Activated T-cell treated with anti-CD3 and anti-CD28 coated beads, Interleukin-2, amount 50 U/mL, for 4 hours (primary cell): ENCODE measurements at regions not wholly inside any gene's neighbourhood (a gene's known extent, or its start where the extent isn't known, plus 50 kb on each side); places are given as distances from the start of the nearest gene placed in this dataset.

Experiments used
- ATAC-seq, 2 donors: fragments of 200-7000 bp; cut with Tn5 transposase; one replicate each; pipeline ENCODE4 v1.10.0; 2021
- DNase-seq: peaks from one replicate; pipeline ENCODE4 v3.0.0-alpha.2; 2020
- H3K27me3 Mint-ChIP-seq: one replicate; pipeline ENCODE4 v1.8.0; 2021; ENCODE audit warnings: low read depth, mixed read lengths
- H3K36me3 Mint-ChIP-seq: one replicate; pipeline ENCODE4 v1.8.0; 2022; ENCODE audit warnings: mixed read lengths; ENCODE audit not compliant: insufficient read depth
- H3K4me1 Mint-ChIP-seq: one replicate; pipeline ENCODE4 v1.8.0; 2021; ENCODE audit warnings: low read depth, mixed read lengths
- H3K4me3 Mint-ChIP-seq: one replicate; pipeline ENCODE4 v1.8.0; 2021; ENCODE audit warnings: mild to moderate bottlenecking, moderate library complexity, mixed read lengths
- H3K9me3 Mint-ChIP-seq: one replicate; pipeline ENCODE4 v1.8.0; 2021; ENCODE audit warnings: mixed read lengths

DNA sequence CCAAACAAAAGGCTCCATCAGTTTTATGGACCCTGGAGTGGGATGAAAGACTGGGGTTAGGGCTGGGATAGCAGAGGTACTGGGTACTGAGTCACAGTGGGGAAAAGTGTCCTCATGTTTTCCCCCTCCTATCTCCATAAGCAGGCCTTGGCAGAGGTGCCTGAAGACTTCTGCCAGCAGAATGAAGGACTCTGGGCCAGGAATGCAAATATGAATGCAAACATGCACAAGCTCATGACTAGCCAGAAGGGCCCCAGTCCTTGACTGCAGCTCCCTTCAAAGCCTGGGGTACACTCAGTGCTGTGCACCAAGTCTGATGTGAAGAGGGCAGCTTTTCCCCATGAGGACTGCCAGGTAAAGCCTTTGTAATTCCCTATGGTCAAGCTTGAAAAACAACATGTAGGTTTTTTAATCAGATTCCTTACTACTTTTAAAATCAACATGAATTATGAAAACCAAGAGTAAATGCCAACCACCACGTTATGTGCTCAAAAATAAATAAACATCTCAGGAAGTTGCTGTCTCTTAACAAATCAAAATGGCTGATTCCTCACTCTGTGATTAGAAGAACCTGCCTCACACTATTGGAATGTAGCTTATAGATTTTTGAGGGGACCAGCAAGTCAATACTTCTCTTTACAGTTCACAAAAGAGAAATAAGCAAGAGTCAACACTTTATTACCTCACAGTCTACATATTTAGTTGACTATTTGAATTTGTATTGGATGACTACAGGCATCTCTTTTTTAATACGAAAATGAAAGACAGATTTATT lies 1512.0 kb downstream of the ARAP2 start:
- Mint-ChIP-seq H3K36me3 (no peaks in the 10 kb centered on the region), H3K27me3 (no peaks in the 10 kb centered on the region), H3K4me3 (no peak overlapping the region), H3K4me1 (no peaks in the 10 kb centered on the region), H3K9me3 (peaks cover 12% of the 10 kb centered on the region)
- DNase-seq (no peak), ATAC-seq (no peak)

DNA sequence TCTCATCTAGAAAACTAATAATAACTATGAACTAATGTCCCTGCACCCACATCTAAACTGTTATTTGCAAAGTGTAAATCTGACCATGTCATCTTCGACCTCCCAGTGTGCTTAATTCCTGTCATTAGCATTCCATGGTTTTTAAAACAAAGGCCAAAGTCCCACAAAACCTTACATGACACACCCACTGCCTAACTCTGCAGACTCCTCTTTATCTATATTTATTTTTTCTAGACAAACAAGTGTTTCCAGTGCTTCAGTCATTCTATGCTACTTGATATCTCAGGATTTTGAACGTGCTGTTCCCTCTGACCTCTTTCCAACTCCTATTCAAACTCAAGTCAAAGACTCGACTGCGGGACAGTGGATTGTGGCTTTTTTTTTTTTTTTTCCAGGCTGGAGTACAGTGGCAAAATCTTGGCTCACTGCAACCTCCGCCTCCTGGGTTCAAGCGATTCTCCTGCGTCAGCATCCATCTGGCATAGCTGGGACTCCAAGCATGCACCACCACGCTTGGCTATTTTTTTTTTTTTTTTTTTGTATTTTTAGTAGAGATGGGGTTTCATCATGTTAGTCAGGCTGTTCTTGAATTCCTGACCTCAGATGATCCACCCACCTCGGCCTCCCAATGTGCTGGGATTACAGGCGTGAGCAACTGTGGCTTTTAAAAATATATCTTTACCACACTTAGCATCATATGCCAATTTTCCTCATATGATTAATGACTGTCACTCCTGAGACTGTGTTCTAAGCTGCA lies 1511.0 kb downstream of the ARAP2 start:
- no peak for ATAC-seq

DNA sequence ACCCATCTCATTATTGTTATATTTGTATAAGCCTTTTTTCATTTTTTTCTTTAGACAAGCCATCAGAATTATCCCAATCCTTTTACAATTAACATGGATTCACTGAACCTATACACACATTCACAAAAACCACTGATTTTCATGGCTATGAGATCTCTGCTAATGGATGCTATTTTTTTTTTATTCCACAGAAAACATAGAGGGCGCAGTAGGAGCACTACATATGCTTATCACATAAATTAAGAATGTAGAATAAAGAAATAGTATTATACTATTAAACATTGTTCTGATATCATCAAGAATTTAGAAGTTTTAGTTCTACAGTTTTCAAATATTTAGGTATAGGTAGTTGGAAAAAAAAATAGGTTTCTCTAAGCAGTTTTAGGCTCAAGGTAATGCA lies 1477.4 kb downstream of the ARAP2 start:
- H3K4me1 Mint-ChIP-seq: no peaks in the 10 kb centered on the region
- H3K36me3 Mint-ChIP-seq: no peaks in the 10 kb centered on the region
- no peak overlapping the region for H3K4me3 Mint-ChIP-seq
- peaks cover 6% of the 10 kb centered on the region for H3K9me3 Mint-ChIP-seq
- DNase-seq (no peak), ATAC-seq (no peak)
- no peaks in the 10 kb centered on the region for H3K27me3 Mint-ChIP-seq

More for the DNA sequence above, 1511.0 kb downstream of the ARAP2 start:
- no peak overlapping the region for H3K4me3 Mint-ChIP-seq
- H3K27me3 Mint-ChIP-seq: no peaks in the 10 kb centered on the region
- H3K9me3 Mint-ChIP-seq: peaks cover 9% of the 10 kb centered on the region
- H3K4me1 Mint-ChIP-seq: no peaks in the 10 kb centered on the region
- DNase-seq: no peak
- H3K36me3 Mint-ChIP-seq: no peaks in the 10 kb centered on the region

DNA sequence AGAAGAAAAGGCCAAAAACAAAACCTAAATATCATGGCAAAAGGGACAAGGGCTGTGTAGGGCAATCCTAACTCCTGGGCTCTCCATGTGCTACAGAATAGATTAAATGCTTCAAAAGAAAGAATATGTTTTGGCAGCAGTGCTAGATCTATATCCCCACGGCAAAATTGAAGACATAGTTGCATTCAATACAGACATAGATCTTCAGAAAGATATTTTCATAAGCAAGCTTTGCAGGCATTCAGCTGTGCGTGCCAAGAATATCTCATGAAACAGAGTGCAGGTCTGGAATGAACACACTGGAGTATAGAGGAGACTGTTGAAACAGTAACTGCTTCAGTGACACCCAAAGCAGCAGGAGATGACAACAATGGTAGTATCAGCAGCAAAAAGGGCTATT lies 1476.9 kb downstream of the ARAP2 start:
- Mint-ChIP-seq H3K9me3 (peaks cover 6% of the 10 kb centered on the region), H3K4me1 (no peaks in the 10 kb centered on the region), H3K27me3 (no peaks in the 10 kb centered on the region), H3K36me3 (no peaks in the 10 kb centered on the region), H3K4me3 (no peak overlapping the region)
- no peak for ATAC-seq
- no peak for DNase-seq

DNA sequence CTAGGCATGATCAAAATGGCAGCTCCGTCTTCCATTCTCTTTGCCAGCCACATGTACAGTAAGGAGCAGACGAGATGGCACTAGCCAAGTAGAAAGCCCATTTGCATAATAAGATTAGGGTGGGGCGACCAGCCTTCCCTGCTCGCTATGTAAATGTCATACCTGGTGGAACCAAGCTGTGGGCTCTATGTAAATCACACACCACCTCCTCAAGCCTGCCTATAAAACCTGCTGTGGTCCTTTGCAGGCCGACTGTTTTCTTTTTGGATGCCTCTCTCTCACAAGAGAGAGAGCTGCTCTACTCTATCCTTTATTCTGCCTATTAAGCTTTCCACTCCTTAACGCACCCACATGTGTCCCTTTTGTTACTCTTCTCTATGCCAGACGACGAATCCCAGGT lies 1472.7 kb downstream of the ARAP2 start:
- Mint-ChIP-seq H3K4me3 (no peak overlapping the region), H3K9me3 (peaks cover 10% of the 10 kb centered on the region), H3K4me1 (no peaks in the 10 kb centered on the region), H3K36me3 (no peaks in the 10 kb centered on the region), H3K27me3 (no peaks in the 10 kb centered on the region)
- ATAC-seq: no peak
- DNase-seq: no peak

DNA sequence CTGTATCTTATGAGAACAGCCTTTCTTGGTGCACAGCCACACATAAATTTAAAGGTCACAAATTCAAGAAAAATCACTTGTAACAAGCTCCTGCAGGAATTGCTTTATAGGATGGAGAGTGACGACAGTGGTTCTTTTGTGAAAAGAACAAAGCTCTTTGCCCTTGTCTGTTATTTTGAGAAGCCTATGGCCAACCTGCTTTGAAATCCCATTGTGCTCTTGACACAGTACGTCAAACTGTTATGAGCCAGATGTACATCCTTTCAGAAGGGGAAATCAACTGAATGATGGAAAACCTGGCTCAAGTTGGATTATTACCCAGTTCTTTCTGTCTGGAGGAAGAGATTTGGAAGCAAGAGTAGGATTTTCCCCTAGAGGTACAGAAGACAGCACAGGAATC lies 1454.2 kb downstream of the ARAP2 start:
- no peaks in the 10 kb centered on the region for H3K36me3 Mint-ChIP-seq
- ATAC-seq (no peak), DNase-seq (no peak)
- H3K4me1 Mint-ChIP-seq: no peaks in the 10 kb centered on the region
- H3K27me3 Mint-ChIP-seq: no peaks in the 10 kb centered on the region
- H3K9me3 Mint-ChIP-seq: no peaks in the 10 kb centered on the region
- no peak overlapping the region for H3K4me3 Mint-ChIP-seq

DNA sequence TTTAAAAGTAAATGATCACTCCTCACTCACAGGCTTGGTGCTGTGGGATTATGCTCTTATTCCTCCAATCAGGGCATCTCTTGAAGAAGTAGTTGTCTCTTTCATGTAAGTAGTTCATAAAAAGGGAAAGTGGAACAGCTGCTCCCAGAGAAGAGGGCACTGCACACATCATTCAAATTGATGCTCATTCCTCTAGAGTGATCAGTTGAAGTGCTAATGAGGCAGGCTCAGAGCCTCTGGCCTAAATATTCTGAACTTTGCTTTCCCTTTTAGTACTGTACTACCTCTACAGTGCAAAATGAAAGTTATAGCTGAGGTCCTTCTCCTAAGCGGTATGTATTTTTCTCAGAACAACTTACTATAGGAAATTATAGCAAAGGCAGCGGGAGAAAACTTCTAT lies 1453.1 kb downstream of the ARAP2 start:
- H3K36me3 Mint-ChIP-seq: no peaks in the 10 kb centered on the region
- H3K27me3 Mint-ChIP-seq: no peaks in the 10 kb centered on the region
- no peaks in the 10 kb centered on the region for H3K9me3 Mint-ChIP-seq
- no peaks in the 10 kb centered on the region for H3K4me1 Mint-ChIP-seq
- no peak overlapping the region for H3K4me3 Mint-ChIP-seq
- ATAC-seq (no peak), DNase-seq (no peak)

DNA sequence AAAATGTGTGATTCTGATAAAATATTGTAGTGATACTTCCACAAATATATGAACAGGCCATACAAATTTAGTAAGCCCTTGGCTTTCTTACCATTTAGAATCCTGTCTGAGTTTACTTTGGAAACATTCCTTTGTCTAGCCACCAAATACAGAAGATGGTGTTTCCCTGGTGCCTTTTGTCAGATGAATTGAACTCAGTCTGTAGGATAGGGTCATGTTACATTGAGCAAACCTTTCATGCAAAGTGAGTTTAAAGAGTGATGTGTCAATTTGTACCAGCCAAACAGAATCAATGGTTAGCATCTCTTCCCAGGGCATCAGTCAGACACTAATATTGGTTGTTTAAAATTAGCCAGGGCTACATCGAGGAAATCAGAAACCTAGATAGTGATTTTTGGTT lies 1443.4 kb downstream of the ARAP2 start:
- ATAC-seq (no peak), DNase-seq (no peak)
- H3K9me3 Mint-ChIP-seq: no peaks in the 10 kb centered on the region
- H3K27me3 Mint-ChIP-seq: no peaks in the 10 kb centered on the region
- no peak overlapping the region for H3K4me3 Mint-ChIP-seq
- H3K4me1 Mint-ChIP-seq: no peaks in the 10 kb centered on the region
- no peaks in the 10 kb centered on the region for H3K36me3 Mint-ChIP-seq

DNA sequence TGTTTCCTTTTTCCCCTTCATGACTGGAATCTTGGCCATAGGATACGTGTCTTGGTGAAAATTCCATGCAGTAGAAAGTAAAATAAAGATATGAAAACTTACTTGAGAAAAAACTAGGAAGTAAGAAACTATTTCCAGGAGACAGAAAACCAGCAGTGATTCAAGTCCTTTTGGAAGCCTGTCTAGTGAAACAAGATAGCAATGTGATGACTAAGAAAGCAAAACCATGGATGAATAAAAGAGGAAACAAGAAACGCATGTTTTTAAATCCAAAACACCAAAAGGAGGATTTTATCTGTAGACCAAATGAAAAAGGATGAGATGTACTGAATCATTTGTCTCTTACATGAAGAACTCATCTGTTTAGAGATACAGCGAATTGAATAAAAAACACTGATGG lies 1430.0 kb downstream of the ARAP2 start:
- H3K27me3 Mint-ChIP-seq: no peaks in the 10 kb centered on the region
- ATAC-seq: no peak
- no peaks in the 10 kb centered on the region for H3K36me3 Mint-ChIP-seq
- no peak for DNase-seq
- H3K9me3 Mint-ChIP-seq: no peaks in the 10 kb centered on the region
- H3K4me3 Mint-ChIP-seq: no peak overlapping the region
- H3K4me1 Mint-ChIP-seq: no peaks in the 10 kb centered on the region

DNA sequence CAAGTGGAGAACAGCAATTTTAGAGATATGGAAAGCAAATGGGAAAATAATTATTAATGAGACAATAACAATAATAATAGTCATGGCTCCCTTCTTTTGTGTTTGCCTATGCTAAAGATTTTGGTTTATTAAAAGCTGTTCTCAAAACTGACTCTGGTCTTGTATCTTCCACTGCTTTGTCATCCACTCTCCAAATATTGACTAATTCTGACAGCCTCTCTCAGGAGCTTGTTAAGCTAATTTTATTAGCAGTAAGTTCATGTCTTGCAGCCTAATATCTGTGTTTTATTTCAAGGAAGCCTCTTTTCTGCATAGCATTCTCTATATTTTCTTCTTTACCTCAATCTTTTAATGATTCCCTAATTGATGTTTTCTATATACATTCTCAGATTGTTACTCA lies 1419.8 kb downstream of the ARAP2 start:
- H3K9me3 Mint-ChIP-seq: no peaks in the 10 kb centered on the region
- DNase-seq (no peak), ATAC-seq (no peak)
- no peaks in the 10 kb centered on the region for H3K27me3 Mint-ChIP-seq
- no peaks in the 10 kb centered on the region for H3K4me1 Mint-ChIP-seq
- no peaks in the 10 kb centered on the region for H3K36me3 Mint-ChIP-seq
- H3K4me3 Mint-ChIP-seq: no peak overlapping the region

DNA sequence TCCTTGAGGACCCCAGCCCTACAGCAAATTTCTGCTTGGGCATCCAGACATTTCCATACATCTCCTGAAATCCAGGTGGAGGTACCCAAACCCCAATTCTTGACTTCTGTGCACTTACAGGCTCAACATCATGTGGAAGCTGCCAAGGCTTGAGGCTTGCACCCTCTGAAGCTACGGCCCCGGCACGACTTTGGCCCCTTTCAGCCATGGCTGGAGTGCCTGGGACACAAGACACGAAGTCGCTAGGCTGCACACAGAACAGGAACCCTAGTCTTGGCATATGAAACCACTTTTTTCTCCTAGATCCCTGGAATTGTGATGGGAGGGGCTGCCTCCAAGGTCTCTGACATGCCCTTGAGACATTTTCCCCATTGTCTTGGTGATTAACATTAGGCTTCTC lies 1417.7 kb downstream of the ARAP2 start:
- ATAC-seq (no peak), DNase-seq (no peak)
- no peaks in the 10 kb centered on the region for H3K9me3 Mint-ChIP-seq
- H3K4me1 Mint-ChIP-seq: no peaks in the 10 kb centered on the region
- H3K4me3 Mint-ChIP-seq: no peak overlapping the region
- H3K27me3 Mint-ChIP-seq: no peaks in the 10 kb centered on the region
- no peaks in the 10 kb centered on the region for H3K36me3 Mint-ChIP-seq

DNA sequence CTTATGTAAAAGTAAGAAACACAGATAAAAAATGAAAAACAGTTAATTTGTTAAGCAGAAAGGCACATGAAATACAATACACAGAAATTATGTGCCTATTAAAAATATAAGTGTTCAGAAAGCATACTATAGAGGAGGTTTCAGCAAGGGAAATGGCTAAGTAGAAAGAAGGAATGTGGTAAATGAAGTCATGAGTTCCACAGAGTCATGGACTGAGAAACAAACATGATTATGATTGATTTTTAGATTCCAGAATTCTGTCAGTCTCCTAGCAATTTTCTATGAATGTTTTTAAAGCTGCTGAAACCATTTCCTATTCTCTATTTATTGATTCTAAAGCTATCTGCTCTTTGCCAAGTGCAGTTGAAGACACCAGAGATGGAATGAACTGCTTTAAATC lies 1398.4 kb downstream of the ARAP2 start:
- no peak for ATAC-seq
- H3K36me3 Mint-ChIP-seq: no peaks in the 10 kb centered on the region
- H3K9me3 Mint-ChIP-seq: peaks cover 3% of the 10 kb centered on the region
- H3K4me3 Mint-ChIP-seq: no peak overlapping the region
- no peaks in the 10 kb centered on the region for H3K4me1 Mint-ChIP-seq
- no peak for DNase-seq
- H3K27me3 Mint-ChIP-seq: no peaks in the 10 kb centered on the region

DNA sequence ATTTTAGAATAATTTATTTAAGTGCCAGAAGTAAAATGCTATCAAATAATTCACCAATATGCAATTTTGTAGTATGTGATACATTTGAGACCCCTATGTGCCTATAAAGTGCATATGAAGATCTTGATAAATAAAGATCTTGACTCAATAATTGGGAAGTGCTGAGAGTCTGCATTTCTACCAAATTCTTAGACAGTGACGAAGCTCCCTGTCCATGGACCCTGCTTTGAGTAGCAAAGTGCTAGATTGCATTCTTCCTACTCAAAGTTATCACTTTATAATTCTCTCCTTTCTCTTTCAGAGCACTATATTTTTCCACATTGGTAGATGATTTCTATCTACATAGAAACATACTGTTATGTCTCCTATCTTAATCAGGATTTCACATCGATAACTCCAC lies 1393.9 kb downstream of the ARAP2 start:
- H3K27me3 Mint-ChIP-seq: no peaks in the 10 kb centered on the region
- no peaks in the 10 kb centered on the region for H3K4me1 Mint-ChIP-seq
- peaks cover 7% of the 10 kb centered on the region for H3K9me3 Mint-ChIP-seq
- no peak overlapping the region for H3K4me3 Mint-ChIP-seq
- no peaks in the 10 kb centered on the region for H3K36me3 Mint-ChIP-seq
- ATAC-seq (no peak), DNase-seq (no peak)

DNA sequence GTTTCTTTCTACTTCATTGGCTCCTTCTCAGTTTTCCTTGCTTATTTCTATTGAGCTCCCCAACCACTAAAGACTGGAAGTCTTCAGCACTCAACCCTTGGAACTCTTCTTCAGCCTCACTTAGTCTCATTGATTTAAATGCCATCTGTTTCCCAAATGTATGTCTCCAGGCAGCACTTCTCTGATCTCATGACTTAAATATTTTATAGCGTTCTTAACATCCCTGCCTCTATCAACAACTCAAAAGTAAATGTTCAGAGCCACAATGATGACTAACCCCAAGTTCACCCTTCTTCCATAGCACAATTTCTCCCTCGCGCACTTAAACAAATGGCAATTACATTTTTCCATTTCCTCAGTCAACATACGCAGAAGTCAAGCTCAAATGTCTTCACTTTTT lies 1393.3 kb downstream of the ARAP2 start:
- ATAC-seq (no peak), DNase-seq (no peak)
- Mint-ChIP-seq H3K36me3 (no peaks in the 10 kb centered on the region), H3K4me1 (no peaks in the 10 kb centered on the region), H3K27me3 (no peaks in the 10 kb centered on the region), H3K4me3 (no peak overlapping the region), H3K9me3 (peaks cover 7% of the 10 kb centered on the region)

DNA sequence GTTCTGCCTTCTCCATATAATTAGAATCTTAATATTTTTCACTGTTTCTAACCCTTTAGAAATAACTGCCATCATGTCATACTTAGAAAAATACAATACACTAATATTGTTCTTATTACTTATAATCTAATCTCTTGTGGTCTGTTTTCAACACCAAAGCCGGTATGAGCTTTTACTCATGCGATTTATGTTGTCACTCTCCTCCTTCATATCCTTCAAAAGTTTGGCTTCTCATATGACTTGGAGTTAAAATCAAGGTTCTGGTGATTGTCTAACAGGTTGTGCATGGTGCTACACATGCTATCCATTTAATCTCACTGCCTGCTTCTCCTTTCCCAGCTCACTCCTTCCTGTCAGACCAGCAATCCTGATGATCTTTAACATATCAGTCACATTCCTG lies 1392.9 kb downstream of the ARAP2 start:
- no peak overlapping the region for H3K4me3 Mint-ChIP-seq
- peaks cover 7% of the 10 kb centered on the region for H3K9me3 Mint-ChIP-seq
- no peaks in the 10 kb centered on the region for H3K27me3 Mint-ChIP-seq
- DNase-seq (no peak), ATAC-seq (no peak)
- H3K4me1 Mint-ChIP-seq: no peaks in the 10 kb centered on the region
- H3K36me3 Mint-ChIP-seq: no peaks in the 10 kb centered on the region
